GM15510 (cell line): ENCODE measurements at regions not wholly inside any gene's neighbourhood (a gene's known extent, or its start where the extent isn't known, plus 50 kb on each side); places are given as distances from the start of the nearest gene placed in this dataset.

Experiments
- POLR2A ChIP-seq: IDR thresholded peaks from 3 replicates; pipeline ENCODE4 v1.6.1; 2011; ENCODE audit warnings: borderline replicate concordance; ENCODE audit not compliant: insufficient read length; ENCODE audit errors: extremely low read depth

GRCh38 chr2:7919510-7919909, 762.3 kb upstream of the ID2 start:
- TF ChIP-seq POLR2A: no peak

- no peak for TF ChIP-seq POLR2A
Observed at GRCh38 chr2:7924023-7924762, 757.7 kb upstream of the ID2 start.

- TF ChIP-seq POLR2A: no peak
Observed at GRCh38 chr2:7925506-7925905, 756.4 kb upstream of the ID2 start.

- no peak for TF ChIP-seq POLR2A
Observed at GRCh38 chr2:7927691-7928090, 754.2 kb upstream of the ID2 start.

- TF ChIP-seq POLR2A: no peak
Observed at GRCh38 chr2:7929281-7929680, 752.6 kb upstream of the ID2 start.

GRCh38 chr2:7930800-7931635, 750.8 kb upstream of the ID2 start:
- TF ChIP-seq POLR2A: no peak

- no peak for TF ChIP-seq POLR2A
Observed at GRCh38 chr2:7931808-7932207, 750.0 kb upstream of the ID2 start.

- TF ChIP-seq POLR2A: no peak
Observed at GRCh38 chr2:7933672-7934071, 748.2 kb upstream of the ID2 start.

GRCh38 chr2:7934476-7934875, 747.4 kb upstream of the ID2 start:
- TF ChIP-seq POLR2A: no peak

GRCh38 chr2:7937082-7937481, 744.8 kb upstream of the ID2 start:
- no peak for TF ChIP-seq POLR2A

- TF ChIP-seq POLR2A: no peak
Observed at GRCh38 chr2:7940723-7941122, 741.1 kb upstream of the ID2 start.

- no peak for TF ChIP-seq POLR2A
Observed at GRCh38 chr2:7943446-7943845, 738.4 kb upstream of the ID2 start.

GRCh38 chr2:7945026-7945425, 736.8 kb upstream of the ID2 start:
- no peak for TF ChIP-seq POLR2A

GRCh38 chr2:7950035-7950612, 731.7 kb upstream of the ID2 start:
- TF ChIP-seq POLR2A: no peak

GRCh38 chr2:7951001-7951400, 730.9 kb upstream of the ID2 start:
- TF ChIP-seq POLR2A: no peak

GRCh38 chr2:7951490-7951889, 730.4 kb upstream of the ID2 start:
- TF ChIP-seq POLR2A: no peak

GRCh38 chr2:7952046-7952745, 729.7 kb upstream of the ID2 start:
- TF ChIP-seq POLR2A: no peak
